Trophoblast cell (in vitro differentiated cells and primary cell): ENCODE measurements at regions not wholly inside any gene's neighbourhood (a gene's known extent, or its start where the extent isn't known, plus 50 kb on each side); places are given as distances from the start of the nearest gene placed in this dataset.

Experiments
- DNase-seq, 2 donors: peaks; one replicate each; pipeline ENCODE4 v3.0.0-alpha.2; 2016
- H2AFZ ChIP-seq: 2 replicates; pipeline ENCODE4 v1.6.1; 2013; ENCODE audit warnings: low read length, moderate library complexity, mild to moderate bottlenecking; ENCODE audit not compliant: insufficient read depth, poor library complexity
- H2AK5ac ChIP-seq: 2 replicates; pipeline ENCODE4 v1.6.1; 2013; ENCODE audit warnings: mild to moderate bottlenecking, low read length
- H2BK120ac ChIP-seq: 2 replicates; pipeline ENCODE4 v1.6.1; 2013; ENCODE audit warnings: low read length, mild to moderate bottlenecking, moderate library complexity; ENCODE audit not compliant: insufficient read depth, poor library complexity
- H2BK12ac ChIP-seq: 2 replicates; pipeline ENCODE4 v1.6.1; 2013; ENCODE audit warnings: mild to moderate bottlenecking, low read length, moderate library complexity
- H2BK5ac ChIP-seq: 2 replicates; pipeline ENCODE4 v1.6.1; 2013; ENCODE audit warnings: low read length, low read depth, moderate library complexity, mild to moderate bottlenecking; ENCODE audit not compliant: poor library complexity
- H3K14ac ChIP-seq: 2 replicates; pipeline ENCODE4 v1.6.1; 2013; ENCODE audit warnings: mild to moderate bottlenecking, low read length
- H3K18ac ChIP-seq: 2 replicates; pipeline ENCODE4 v1.6.1; 2013; ENCODE audit warnings: mild to moderate bottlenecking, low read length
- H3K23ac ChIP-seq: 2 replicates; pipeline ENCODE4 v1.6.1; 2013; ENCODE audit warnings: low read length
- H3K27ac ChIP-seq: 2 replicates; pipeline ENCODE4 v1.5.1; 2013; ENCODE audit warnings: low read depth, mild to moderate bottlenecking, inconsistent platforms, low read length, moderate library complexity
- H3K27me3 ChIP-seq: 2 replicates; pipeline ENCODE4 v1.6.1; 2013; ENCODE audit warnings: inconsistent platforms, mild to moderate bottlenecking, low read length, moderate library complexity; ENCODE audit not compliant: insufficient read depth
- H3K36me3 ChIP-seq, 2 experiments: 1 replicate in 1 of 2; 2 replicates in 1 of 2; pipeline ENCODE4 v1.6.1; 2013; ENCODE audit warnings: low read length in 2 of 2, mild to moderate bottlenecking in 2 of 2, moderate library complexity in 1 of 2; ENCODE audit not compliant: insufficient read depth in 2 of 2, control insufficient read depth in 1 of 2
- H3K4ac ChIP-seq: 2 replicates; pipeline ENCODE4 v1.6.1; 2013; ENCODE audit warnings: low read depth, mild to moderate bottlenecking, low read length, moderate library complexity
- H3K4me1 ChIP-seq, 2 experiments: 1 replicate in 1 of 2; 2 replicates in 1 of 2; pipeline ENCODE4 v1.6.1; 2013; ENCODE audit warnings: low read length in 2 of 2, mild to moderate bottlenecking in 2 of 2, moderate library complexity in 1 of 2; ENCODE audit not compliant: insufficient read depth in 2 of 2, control insufficient read depth in 1 of 2
- H3K4me2 ChIP-seq: 2 replicates; pipeline ENCODE4 v1.6.1; 2013; ENCODE audit warnings: inconsistent platforms, mild to moderate bottlenecking, low read length, moderate library complexity
- H3K4me3 ChIP-seq: 2 replicates; pipeline ENCODE4 v1.5.1; 2013; ENCODE audit warnings: mild to moderate bottlenecking, low read depth, low read length, inconsistent platforms
- H3K79me1 ChIP-seq: one replicate; pipeline ENCODE4 v1.6.1; 2013; ENCODE audit warnings: low read length
- H3K79me2 ChIP-seq: 2 replicates; pipeline ENCODE4 v1.6.1; 2013; ENCODE audit warnings: low read length, mild to moderate bottlenecking; ENCODE audit not compliant: control insufficient read depth, insufficient read depth, poor library complexity
- H3K9ac ChIP-seq: 2 replicates; pipeline ENCODE4 v1.6.1; 2013; ENCODE audit warnings: mild to moderate bottlenecking, low read length
- H3K9me3 ChIP-seq: 2 replicates; pipeline ENCODE4 v1.6.1; 2013; ENCODE audit warnings: low read depth, mild to moderate bottlenecking, control low read depth, inconsistent platforms, low read length; ENCODE audit not compliant: insufficient read depth
- H4K12ac ChIP-seq: 2 replicates; pipeline ENCODE4 v1.6.1; 2013; ENCODE audit warnings: low read depth, mild to moderate bottlenecking, low read length, moderate library complexity
- H4K8ac ChIP-seq: 2 replicates; pipeline ENCODE4 v1.6.1; 2013; ENCODE audit warnings: low read depth, mild to moderate bottlenecking, low read length, moderate library complexity
- H4K91ac ChIP-seq: one replicate; pipeline ENCODE4 v1.6.1; 2013; ENCODE audit warnings: low read depth, mild to moderate bottlenecking, low read length, moderate library complexity
- WGBS: extraction: QIAGEN DNeasy Blood & Tissue Kit; methylation state at CpG from one replicate; pipeline ENCODE4 v1.1.7; 2013; ENCODE audit warnings: missing lambda C conversion rate; ENCODE audit not compliant: insufficient read length, insufficient coverage; ENCODE audit errors: extremely low coverage; 5-methylcytosine and 5-hydroxymethylcytosine counted together

DNA sequence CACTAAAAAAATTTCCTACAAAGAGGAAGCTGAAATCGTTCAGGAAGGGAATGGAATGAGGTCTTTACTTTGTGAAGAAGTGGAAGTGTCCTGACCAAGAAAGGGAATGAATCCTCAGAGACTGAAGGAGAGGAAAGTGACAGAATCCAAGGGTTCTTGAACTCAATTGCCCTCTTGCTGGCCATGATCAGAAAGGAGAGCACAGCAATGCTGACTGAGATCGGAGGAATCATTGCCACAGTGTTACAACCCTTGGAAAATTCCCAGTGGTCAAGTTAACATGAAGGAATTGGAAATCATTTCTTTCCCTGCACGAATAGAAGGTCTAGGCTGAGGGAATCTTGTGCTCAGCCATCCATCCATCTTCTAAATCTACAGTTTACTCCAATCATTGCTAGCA lies 190.0 kb upstream of the NEIL3 start:
- H3K79me1 ChIP-seq: no peaks in the 10 kb centered on the region
- no peak overlapping the region for H2BK5ac ChIP-seq
- H3K4me1 ChIP-seq: no peaks in the 10 kb centered on the region
- H2AFZ ChIP-seq: no peak overlapping the region
- H4K8ac ChIP-seq: no peak overlapping the region
- no peak overlapping the region for H3K27ac ChIP-seq
- H2AK5ac ChIP-seq: no peak overlapping the region
- H3K27me3 ChIP-seq: no peaks in the 10 kb centered on the region
- H3K4me3 ChIP-seq: no peak overlapping the region
- no peaks in the 10 kb centered on the region for H3K79me2 ChIP-seq
- no peak overlapping the region for H3K18ac ChIP-seq
- H3K14ac ChIP-seq: no peak overlapping the region
- H3K36me3 ChIP-seq: no peaks in the 10 kb centered on the region
- DNase-seq: no peak
- H3K4ac ChIP-seq: no peak overlapping the region
- H4K12ac ChIP-seq: no peak overlapping the region
- H4K91ac ChIP-seq: no peak overlapping the region
- WGBS: no CpG with 5 or more reads among the region's 3 CpGs
- no peak overlapping the region for H3K23ac ChIP-seq
- H3K4me2 ChIP-seq: no peak overlapping the region
- H3K9ac ChIP-seq: no peak overlapping the region
- no peak overlapping the region for H2BK120ac ChIP-seq
- no peak overlapping the region for H2BK12ac ChIP-seq
- no peaks in the 10 kb centered on the region for H3K9me3 ChIP-seq

DNA sequence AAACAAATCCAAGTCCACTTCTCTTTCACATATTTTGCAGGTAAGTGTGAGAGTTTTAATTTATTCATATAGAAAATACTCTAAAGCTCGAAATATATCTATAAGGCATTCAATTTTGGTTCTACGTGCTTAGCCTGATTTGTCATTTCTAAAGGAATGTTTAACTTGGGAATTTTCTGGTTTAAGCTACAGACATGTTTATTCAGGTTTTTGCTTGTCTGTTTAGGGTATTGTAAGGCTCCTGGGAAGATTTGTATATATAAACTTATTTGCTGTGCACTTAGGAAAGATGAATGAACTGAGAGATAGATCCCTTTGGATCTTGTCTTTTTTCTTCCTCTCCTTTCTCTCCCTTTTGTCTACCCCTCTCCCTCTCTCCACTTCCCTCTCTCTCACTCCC lies 185.9 kb upstream of the NEIL3 start:
- H3K27me3 ChIP-seq: no peaks in the 10 kb centered on the region
- no peak overlapping the region for H2BK5ac ChIP-seq
- no peak overlapping the region for H3K14ac ChIP-seq
- H4K8ac ChIP-seq: no peak overlapping the region
- no peaks in the 10 kb centered on the region for H3K79me2 ChIP-seq
- H2BK120ac ChIP-seq: no peak overlapping the region
- no peaks in the 10 kb centered on the region for H3K4me1 ChIP-seq
- H4K12ac ChIP-seq: no peak overlapping the region
- H3K4me2 ChIP-seq: no peak overlapping the region
- no peak overlapping the region for H2AFZ ChIP-seq
- DNase-seq: no peak
- WGBS: no CpG with 5 or more reads among the region's 2 CpGs
- no peak overlapping the region for H2BK12ac ChIP-seq
- H3K9ac ChIP-seq: no peak overlapping the region
- H3K9me3 ChIP-seq: no peaks in the 10 kb centered on the region
- no peaks in the 10 kb centered on the region for H3K79me1 ChIP-seq
- no peak overlapping the region for H2AK5ac ChIP-seq
- H4K91ac ChIP-seq: no peak overlapping the region
- H3K4me3 ChIP-seq: no peak overlapping the region
- H3K4ac ChIP-seq: no peak overlapping the region
- no peak overlapping the region for H3K18ac ChIP-seq
- no peak overlapping the region for H3K27ac ChIP-seq
- no peaks in the 10 kb centered on the region for H3K36me3 ChIP-seq
- no peak overlapping the region for H3K23ac ChIP-seq

DNA sequence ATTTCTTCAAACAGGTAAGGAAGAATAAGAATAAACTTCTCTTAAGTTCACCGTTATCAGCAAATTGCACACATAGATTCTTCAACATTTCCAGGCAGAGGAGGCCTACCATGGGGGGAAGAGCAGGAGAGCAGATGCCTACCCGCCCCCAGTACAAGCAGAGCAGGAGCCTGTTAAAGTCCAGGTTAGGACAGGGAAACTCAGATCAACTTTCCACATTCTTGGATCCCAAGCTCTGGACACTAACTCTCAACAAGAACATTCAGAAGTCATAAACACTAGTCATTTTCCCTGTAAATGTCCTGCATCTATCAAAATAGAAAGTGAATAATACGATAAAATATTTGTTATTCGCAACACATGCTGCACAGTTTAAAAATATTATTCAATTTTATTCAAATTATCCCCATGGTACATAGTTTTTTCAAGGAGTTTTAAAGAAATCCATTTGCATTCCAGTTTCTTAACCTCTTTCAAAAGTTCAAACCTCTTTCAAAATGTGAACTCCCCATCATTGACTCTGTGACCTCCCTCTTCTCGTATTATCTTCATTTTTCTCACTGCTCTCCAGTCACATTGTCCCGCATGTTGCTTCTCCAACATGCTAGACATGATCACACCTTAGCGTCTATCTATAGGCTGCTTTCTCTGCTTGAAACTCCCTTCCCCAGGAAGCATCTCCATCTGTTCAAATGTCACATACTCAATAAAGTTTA lies 185.2 kb upstream of the NEIL3 start:
- Histone ChIP-seq H3K14ac (no peak overlapping the region), H3K36me3 (no peaks in the 10 kb centered on the region), H3K79me1 (no peaks in the 10 kb centered on the region), H3K23ac (no peak overlapping the region), H3K9me3 (no peaks in the 10 kb centered on the region), H2BK12ac (peak overlapping the region; percentile 58), H3K4me3 (no peak overlapping the region), H3K79me2 (no peaks in the 10 kb centered on the region), H4K8ac (no peak overlapping the region), H4K12ac (no peak overlapping the region), H3K4ac (no peak overlapping the region), H2BK5ac (no peak overlapping the region), H2BK120ac (no peak overlapping the region), H3K4me1 (no peaks in the 10 kb centered on the region), H2AK5ac (no peak overlapping the region), H3K27me3 (no peaks in the 10 kb centered on the region), H2AFZ (no peak overlapping the region), H3K9ac (no peak overlapping the region), H4K91ac (no peak overlapping the region), H3K18ac (no peak overlapping the region), H3K27ac (no peak overlapping the region), H3K4me2 (no peak overlapping the region)
- whole genome bisulfite sequencing: no CpG with 5 or more reads among the region's 7 CpGs
- DNase-seq: no peak

DNA sequence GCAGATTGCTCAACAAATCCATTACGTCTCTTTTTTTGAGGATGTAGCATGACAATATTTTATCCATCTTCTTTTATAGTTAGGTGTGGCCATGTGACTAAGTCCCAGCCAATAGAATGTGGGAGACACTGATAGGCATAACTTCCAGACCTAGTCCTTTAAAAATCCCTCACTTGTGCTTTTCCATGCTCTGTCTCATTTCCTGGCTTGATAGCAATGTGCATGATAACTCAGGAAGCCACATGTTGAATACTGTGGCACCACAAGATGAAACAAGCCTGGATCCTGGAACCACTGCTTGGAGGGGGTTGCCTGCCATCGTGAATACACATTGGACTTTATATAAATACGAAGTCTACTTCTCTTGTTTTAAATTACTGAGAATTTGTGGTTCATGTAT lies 184.0 kb upstream of the NEIL3 start:
- Histone ChIP-seq H4K91ac (no peak overlapping the region), H2BK12ac (no peak overlapping the region), H2BK120ac (no peak overlapping the region), H3K18ac (no peak overlapping the region), H3K4me2 (no peak overlapping the region), H2AK5ac (no peak overlapping the region), H2BK5ac (no peak overlapping the region), H4K8ac (no peak overlapping the region), H3K4me3 (no peak overlapping the region), H3K9ac (no peak overlapping the region), H3K9me3 (peaks cover 2% of the 10 kb centered on the region), H3K79me2 (no peaks in the 10 kb centered on the region), H4K12ac (no peak overlapping the region), H3K23ac (no peak overlapping the region), H3K36me3 (no peaks in the 10 kb centered on the region), H3K14ac (no peak overlapping the region), H3K27me3 (no peaks in the 10 kb centered on the region), H3K27ac (no peak overlapping the region), H3K4ac (no peak overlapping the region), H2AFZ (no peak overlapping the region), H3K4me1 (no peaks in the 10 kb centered on the region), H3K79me1 (no peaks in the 10 kb centered on the region)
- no CpG with 5 or more reads among the region's 3 CpGs for WGBS
- DNase-seq: no peak
